ENCODE measurements at regions not wholly inside any gene's neighbourhood (a gene's known extent, or its start where the extent isn't known, plus 50 kb on each side); places are given as distances from the start of the nearest gene placed in this dataset.

GRCh38 chr5:92332039-92332438 is 948.9 kb upstream of the ARRDC3 start:
- Histone ChIP-seq H2AFZ (ENCODE audit: low read length) (no peak overlapping the region), H3K4me3 (ENCODE audit: low read length, poor library complexity, severe bottlenecking) (no peak overlapping the region), H3K9me3 (ENCODE audit: insufficient read depth, low read depth, low read length) (no peaks in the 10 kb centered on the region)

GRCh38 chr5:92330365-92330764 is 947.2 kb upstream of the ARRDC3 start:
- no peaks in the 10 kb centered on the region for H3K79me2 ChIP-seq (ENCODE audit: insufficient read depth, low read length)
- H3K9me3 ChIP-seq (ENCODE audit: insufficient read depth, low read depth, low read length), result no peaks in the 10 kb centered on the region
- H3K4me1 ChIP-seq (ENCODE audit: insufficient read depth, low read length, poor library complexity, severe bottlenecking), result no peaks in the 10 kb centered on the region
- no peak overlapping the region for H3K9ac ChIP-seq (ENCODE audit: low read depth, low read length, poor library complexity, severe bottlenecking)
- TF ChIP-seq EZH2phosphoT487 (IDR thresholded peaks at IDR 0.05; ENCODE audit: borderline replicate concordance) (no peak), CTCF (conservative IDR thresholded peaks at IDR 0.05; ENCODE audit: low read length) (no peak)
- H3K27me3 ChIP-seq (ENCODE audit: insufficient read depth, low read length, poor library complexity, severe bottlenecking), result no peaks in the 10 kb centered on the region
- H3K36me3 ChIP-seq (ENCODE audit: insufficient read depth, low read length), result no peaks in the 10 kb centered on the region
- no peaks in the 10 kb centered on the region for H3K9me2 ChIP-seq (replicated peaks; ENCODE audit: low read depth, low read length)
- no peaks in the 10 kb centered on the region for H3F3A ChIP-seq (ENCODE audit: low read depth)
- no peak overlapping the region for H3K4me3 ChIP-seq (ENCODE audit: low read length, poor library complexity, severe bottlenecking)
- no peaks in the 10 kb centered on the region for H4K20me1 ChIP-seq (ENCODE audit: insufficient read depth, low read length, poor library complexity, severe bottlenecking)
- no peak overlapping the region for H2AFZ ChIP-seq (ENCODE audit: low read length)
- no peak overlapping the region for H3K4me2 ChIP-seq (ENCODE audit: low read depth, low read length, poor library complexity, severe bottlenecking)

More at GRCh38 chr5:92332039-92332438, 948.9 kb upstream of the ARRDC3 start:
- no peak for TF ChIP-seq CTCF (conservative IDR thresholded peaks at IDR 0.05; ENCODE audit: low read length)
- no peak for TF ChIP-seq EZH2phosphoT487 (IDR thresholded peaks at IDR 0.05; ENCODE audit: borderline replicate concordance)
- no peaks in the 10 kb centered on the region for H3K4me1 ChIP-seq (ENCODE audit: insufficient read depth, low read length, poor library complexity, severe bottlenecking)
- H3K27me3 ChIP-seq (ENCODE audit: insufficient read depth, low read length, poor library complexity, severe bottlenecking), result no peaks in the 10 kb centered on the region
- H3K4me2 ChIP-seq (ENCODE audit: low read depth, low read length, poor library complexity, severe bottlenecking), result no peak overlapping the region
- H3K9me2 ChIP-seq (replicated peaks; ENCODE audit: low read depth, low read length), result no peaks in the 10 kb centered on the region
- H3F3A ChIP-seq (ENCODE audit: low read depth), result no peaks in the 10 kb centered on the region
- H4K20me1 ChIP-seq (ENCODE audit: insufficient read depth, low read length, poor library complexity, severe bottlenecking), result no peaks in the 10 kb centered on the region
- no peaks in the 10 kb centered on the region for H3K36me3 ChIP-seq (ENCODE audit: insufficient read depth, low read length)
- no peak overlapping the region for H3K9ac ChIP-seq (ENCODE audit: low read depth, low read length, poor library complexity, severe bottlenecking)
- H3K79me2 ChIP-seq (ENCODE audit: insufficient read depth, low read length), result no peaks in the 10 kb centered on the region

- no peaks in the 10 kb centered on the region for H3K9me3 ChIP-seq (ENCODE audit: insufficient read depth, low read depth, low read length)
- H4K20me1 ChIP-seq (ENCODE audit: insufficient read depth, low read length, poor library complexity, severe bottlenecking), result no peaks in the 10 kb centered on the region
- H3K79me2 ChIP-seq (ENCODE audit: insufficient read depth, low read length), result no peaks in the 10 kb centered on the region
- no peaks in the 10 kb centered on the region for H3K36me3 ChIP-seq (ENCODE audit: insufficient read depth, low read length)
- no peak overlapping the region for H2AFZ ChIP-seq (ENCODE audit: low read length)
- H3K4me2 ChIP-seq (ENCODE audit: low read depth, low read length, poor library complexity, severe bottlenecking), result no peak overlapping the region
- no peaks in the 10 kb centered on the region for H3K4me1 ChIP-seq (ENCODE audit: insufficient read depth, low read length, poor library complexity, severe bottlenecking)
- H3K9ac ChIP-seq (ENCODE audit: low read depth, low read length, poor library complexity, severe bottlenecking), result no peak overlapping the region
- H3K9me2 ChIP-seq (replicated peaks; ENCODE audit: low read depth, low read length), result no peaks in the 10 kb centered on the region
- no peaks in the 10 kb centered on the region for H3K27me3 ChIP-seq (ENCODE audit: insufficient read depth, low read length, poor library complexity, severe bottlenecking)
- TF ChIP-seq EZH2phosphoT487 (IDR thresholded peaks at IDR 0.05; ENCODE audit: borderline replicate concordance) (no peak), CTCF (conservative IDR thresholded peaks at IDR 0.05; ENCODE audit: low read length) (no peak)
- no peak overlapping the region for H3K4me3 ChIP-seq (ENCODE audit: low read length, poor library complexity, severe bottlenecking)
- H3F3A ChIP-seq (ENCODE audit: low read depth), result no peaks in the 10 kb centered on the region
Observed at GRCh38 chr5:92329759-92330158, 946.6 kb upstream of the ARRDC3 start.

All from Loucy (cell line).